Activated gamma-delta T cell treated with Interleukin-2 at 50 U/mL for 16 hours (primary cell): ENCODE measurements at regions not wholly inside any gene's neighbourhood (a gene's known extent, or its start where the extent isn't known, plus 50 kb on each side); places are given as distances from the start of the nearest gene placed in this dataset.
"Not testable (repeated sequence)": the region's sequence is repeated elsewhere in the genome, so short reads cannot be mapped to it uniquely, and the experiment has no call there.

ENCODE experiments used
- DNase-seq: peaks from one replicate; pipeline ENCODE4 v3.0.0-alpha.2; 2020

- DNase-seq, result peak; percentile 74
Measured at GRCh38 chr5:1633605-1634336, 110.0 kb upstream of the LPCAT1 start.

DNA sequence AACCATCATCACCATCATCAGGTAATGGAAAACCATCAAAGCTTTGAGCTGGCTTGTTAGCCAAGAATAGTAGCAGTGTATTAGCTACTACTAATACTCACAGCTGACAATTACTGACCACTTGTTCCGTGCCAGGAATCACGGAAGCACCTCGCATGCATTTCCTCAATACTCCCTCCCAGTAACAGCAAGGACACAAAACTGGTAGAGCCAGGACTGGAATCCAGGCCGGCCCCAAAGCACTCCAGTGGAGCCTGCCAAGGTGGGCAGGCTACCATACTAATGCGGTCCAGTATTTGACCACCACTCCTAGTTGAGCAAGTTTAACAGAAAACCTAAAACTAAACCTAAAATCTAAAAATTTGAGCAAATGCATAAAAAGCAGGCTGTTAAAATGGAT, 107.2 kb upstream of the LPCAT1 start:
- DNase-seq, result not testable (repeated sequence)

DNA sequence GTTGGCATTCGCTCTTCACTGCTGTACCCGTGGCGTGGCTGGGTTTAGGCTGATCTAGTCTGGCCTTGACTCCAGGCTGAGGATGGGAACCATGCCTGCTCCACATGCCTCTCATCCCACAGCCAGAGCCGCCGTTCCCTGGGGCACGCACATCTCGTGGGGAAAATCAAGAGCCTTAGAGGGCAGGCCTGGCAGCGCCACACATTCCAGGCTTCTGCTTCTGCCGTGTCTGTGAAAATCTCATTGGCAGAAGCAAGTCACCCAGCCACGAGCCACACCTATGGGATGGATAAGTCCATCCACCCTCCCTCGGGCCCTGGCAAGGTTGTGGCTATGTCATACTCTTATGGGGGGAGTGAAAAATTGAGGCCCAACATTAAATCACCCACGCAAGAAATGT, 102.6 kb upstream of the LPCAT1 start:
- not testable (repeated sequence) for DNase-seq

GRCh38 chr5:1619531-1619930, 95.8 kb upstream of the LPCAT1 start:
- not testable (repeated sequence) for DNase-seq

DNA sequence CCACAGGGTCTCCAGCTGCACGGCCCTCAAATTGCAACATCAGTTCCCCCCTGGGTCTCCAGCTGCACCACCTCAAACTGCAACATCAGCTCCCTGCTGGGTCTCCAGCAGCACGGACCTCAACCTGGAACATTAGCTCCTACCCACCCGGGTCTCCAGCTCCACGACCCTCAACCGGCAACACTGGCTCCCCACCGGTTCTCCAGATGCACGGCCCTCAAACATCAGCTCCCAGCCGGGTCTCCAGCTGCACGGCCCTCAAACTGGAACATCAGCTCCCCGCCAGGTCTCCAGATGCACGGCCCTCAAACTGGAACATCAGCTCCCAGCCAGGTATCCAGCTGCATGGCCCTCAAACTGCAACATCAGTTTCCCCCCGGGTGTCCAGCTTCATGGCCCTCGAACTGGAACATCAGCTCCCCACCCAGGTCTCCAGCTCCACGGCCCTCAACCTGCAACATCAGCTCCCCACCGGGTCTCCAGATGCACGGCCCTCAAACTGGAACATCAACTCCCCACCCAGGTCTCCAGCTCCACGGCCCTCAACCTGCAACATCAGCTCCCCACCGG, 94.6 kb upstream of the LPCAT1 start:
- DNase-seq, result not testable (repeated sequence)

DNA sequence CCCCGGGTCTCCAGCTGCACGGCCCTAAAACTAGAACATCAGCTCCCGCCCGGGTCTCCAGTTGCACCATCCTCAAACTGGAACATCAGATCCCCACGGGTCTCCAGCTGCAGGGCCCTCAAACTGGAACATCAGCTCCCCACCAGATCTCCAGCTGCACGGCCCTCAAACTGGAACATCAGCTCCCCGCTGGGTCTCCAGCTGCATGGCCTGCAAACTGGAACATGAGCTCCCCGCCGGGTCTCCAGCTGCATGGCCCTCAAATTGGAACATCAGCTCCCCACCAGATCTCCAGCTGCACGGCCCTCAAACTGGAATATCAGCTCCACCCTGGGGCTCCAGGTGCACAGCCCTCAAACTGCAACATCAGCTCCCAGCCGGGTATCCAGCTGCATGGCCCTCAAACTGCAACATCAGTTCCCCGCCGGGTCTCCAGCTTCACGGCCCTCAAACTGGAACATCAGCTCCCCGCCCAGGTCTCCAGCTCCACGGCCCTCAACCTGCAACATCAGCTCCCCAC, 93.5 kb upstream of the LPCAT1 start:
- not testable (repeated sequence) for DNase-seq

DNA sequence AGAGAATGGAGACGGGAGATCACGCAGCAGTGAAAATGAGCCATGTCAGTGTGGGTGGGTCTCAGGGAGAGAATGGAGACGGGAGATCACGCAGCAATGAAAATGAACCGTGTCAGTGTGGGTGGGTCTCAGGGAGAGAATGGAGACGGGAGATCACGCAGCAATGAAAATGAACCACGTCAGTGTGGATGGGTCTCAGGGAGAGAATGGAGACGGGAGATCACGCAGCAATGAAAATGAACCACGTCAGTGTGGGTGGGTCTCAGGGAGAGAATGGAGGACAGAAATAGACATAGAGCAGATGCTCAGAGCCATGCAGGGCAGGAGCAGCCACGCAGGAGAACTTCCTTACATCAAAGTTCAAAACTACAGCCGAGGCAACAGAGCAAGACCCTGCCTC, 89.8 kb upstream of the LPCAT1 start:
- DNase-seq, result not testable (repeated sequence)

DNA sequence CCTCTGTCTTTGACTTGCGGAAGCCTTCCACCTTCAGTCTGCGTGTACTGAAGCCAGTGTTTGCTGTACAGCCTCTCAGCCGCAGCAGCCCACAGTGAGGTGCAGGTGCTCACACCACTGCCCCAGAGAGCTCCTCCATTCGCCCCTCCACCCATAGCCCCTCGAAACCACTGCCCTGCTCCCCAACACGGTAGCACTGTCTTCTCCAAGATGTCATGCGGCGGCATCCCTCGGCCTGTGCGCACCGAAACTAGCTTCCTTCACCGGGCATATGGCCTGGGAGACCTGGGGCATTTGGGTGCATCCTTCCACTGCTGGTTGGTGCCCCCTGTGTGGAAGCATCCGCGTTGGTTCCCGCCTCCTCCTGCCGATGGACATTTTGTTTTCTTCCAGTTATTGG, 86.8 kb upstream of the LPCAT1 start:
- not testable (repeated sequence) for DNase-seq

GRCh38 chr5:1609111-1609510, 85.4 kb upstream of the LPCAT1 start:
- not testable (repeated sequence) for DNase-seq

DNA sequence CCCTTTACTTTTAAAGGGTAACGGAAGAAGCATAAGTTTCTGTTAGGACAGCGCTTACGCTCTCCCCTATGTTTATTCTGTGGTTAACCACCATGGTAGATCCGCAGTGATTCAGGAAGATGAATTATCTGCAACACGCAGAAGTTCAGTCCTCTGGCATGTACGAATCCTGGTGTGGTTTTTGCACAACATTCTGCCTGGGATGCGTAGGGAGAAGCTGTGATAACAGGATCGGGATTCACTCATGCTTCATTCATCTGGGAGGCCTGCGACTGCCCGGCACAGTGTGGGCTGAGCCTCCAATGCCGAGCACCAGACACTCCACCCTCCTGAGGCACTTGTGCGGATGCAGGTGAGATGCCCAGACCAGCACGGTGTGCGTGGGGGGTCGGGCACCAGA, 84.6 kb upstream of the LPCAT1 start:
- not testable (repeated sequence) for DNase-seq

DNA sequence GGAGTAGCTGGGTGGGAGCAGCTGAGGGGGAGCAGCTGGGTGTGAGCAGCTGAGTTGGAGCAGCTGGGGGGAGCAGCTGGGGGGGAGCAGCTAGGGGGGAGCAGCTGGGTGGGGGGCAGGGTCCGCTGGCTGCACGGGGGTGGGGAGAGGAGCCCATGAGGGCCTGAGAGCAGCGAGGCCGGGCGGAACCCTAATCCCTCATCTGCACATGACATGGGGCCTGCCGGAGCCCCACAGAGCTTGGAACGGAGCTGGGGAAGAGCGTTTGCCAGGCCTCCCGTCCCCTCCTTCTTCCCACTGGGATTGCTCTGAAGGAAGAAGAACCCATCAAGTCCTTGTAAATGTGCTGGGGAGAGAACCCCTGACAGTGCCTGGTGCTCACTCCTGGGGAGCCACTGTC, 83.2 kb upstream of the LPCAT1 start:
- not testable (repeated sequence) for DNase-seq

DNA sequence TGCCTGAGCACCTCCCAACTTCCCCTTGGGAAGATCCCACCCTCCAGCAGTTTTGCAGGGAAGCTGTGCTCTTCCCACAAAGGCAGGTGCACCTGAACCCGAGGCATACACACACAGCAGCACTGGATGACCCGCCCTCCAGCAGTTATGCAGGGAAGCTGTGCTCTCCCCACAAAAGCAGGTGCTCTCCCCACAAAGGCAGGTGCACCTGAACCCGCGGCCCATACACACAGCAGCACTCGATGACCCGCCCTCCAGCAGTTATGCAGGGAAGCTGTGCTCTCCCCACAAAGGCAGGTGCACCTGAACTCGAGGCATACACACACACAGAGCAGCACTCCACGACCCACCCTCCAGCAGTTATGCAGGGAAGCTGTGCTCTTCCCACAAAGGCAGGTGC, 80.2 kb upstream of the LPCAT1 start:
- not testable (repeated sequence) for DNase-seq

- not testable (repeated sequence) for DNase-seq
Measured at GRCh38 chr5:1601565-1601964, 77.8 kb upstream of the LPCAT1 start.

DNA sequence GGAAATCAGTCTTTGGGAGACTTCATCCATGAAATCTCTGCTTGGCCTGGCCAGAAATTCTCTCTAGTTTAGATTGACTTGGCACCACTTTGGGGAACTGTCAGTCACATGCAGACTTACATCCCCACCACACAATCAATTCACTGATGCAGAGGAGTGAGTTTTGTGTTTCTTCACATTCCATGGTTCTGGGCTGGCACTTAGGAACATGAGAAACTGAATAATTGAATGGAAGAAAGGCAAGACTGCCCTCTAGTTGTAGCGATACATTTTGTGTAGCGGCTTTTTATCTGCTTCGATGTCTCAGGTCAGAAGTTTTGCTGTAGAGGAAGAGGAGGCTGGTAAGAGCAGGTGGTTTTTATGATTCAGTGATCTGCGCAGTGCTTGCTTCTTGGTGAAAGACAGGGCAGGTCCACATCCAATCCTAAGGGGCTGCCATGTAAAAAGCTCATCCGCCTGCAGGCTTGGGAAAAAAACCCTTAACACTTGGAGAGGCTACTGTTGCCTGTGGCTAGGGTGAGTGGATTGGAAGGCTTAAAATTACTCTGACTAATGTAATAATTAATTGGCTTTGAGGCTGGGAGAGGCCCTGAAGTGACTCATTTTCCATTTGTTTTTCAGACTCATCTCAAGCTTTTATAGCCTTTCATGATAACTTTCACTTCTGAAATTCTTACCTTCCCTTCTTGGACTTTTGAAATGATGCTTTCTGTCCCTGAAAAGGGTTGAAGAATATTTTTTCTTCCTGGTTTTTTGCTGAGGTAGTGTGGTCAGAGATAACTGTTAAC, 75.4 kb upstream of the LPCAT1 start:
- not testable (repeated sequence) for DNase-seq

- DNase-seq, result not testable (repeated sequence)
Measured at GRCh38 chr5:1597093-1597473, 73.3 kb upstream of the LPCAT1 start.

GRCh38 chr5:1596462-1597092, 72.8 kb upstream of the LPCAT1 start:
- not testable (repeated sequence) for DNase-seq

GRCh38 chr5:1594357-1595106, 70.8 kb upstream of the LPCAT1 start:
- peak; percentile 86 for DNase-seq

- no peak for DNase-seq
Measured at GRCh38 chr5:1593903-1594356, 70.2 kb upstream of the LPCAT1 start.

GRCh38 chr5:1588071-1588694, 64.4 kb upstream of the LPCAT1 start:
- not testable (repeated sequence) for DNase-seq

DNA sequence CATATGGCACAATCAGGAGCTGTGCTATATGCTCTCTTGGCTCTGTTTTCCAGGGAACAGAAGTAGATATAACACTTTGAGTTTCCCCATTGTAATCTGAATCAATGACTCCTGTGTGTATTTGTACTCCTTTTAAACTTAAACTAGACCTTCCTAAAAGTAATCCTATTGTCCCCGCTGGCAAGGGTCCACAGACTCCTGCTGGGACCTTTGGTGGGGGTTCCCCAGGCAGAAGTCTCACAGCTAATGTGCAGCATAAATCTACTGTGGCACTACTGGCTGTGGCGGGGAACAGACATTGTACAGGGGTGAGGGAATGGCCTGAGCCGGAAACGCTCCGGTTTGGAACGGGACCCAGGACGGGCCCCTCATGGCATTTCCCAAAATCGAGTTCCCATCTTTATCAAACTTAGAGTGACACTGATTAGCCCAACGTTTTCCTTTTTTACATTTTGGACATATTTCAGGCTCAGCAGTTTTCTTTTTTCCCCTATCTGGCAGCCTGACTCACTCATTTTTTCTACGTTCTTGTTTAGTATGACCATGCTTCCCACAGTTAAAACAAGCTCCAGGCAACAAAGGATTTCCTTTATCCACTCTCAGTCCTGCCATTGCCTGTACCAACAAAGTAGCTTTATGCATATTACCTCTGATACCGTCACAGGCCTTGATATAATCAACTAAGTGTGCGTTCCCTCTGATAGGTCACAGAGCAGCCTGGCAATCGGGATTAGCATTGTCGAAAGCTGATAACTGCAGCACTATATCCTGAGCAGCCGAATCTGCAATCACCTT, 59.5 kb upstream of the LPCAT1 start:
- DNase-seq, result not testable (repeated sequence)

DNA sequence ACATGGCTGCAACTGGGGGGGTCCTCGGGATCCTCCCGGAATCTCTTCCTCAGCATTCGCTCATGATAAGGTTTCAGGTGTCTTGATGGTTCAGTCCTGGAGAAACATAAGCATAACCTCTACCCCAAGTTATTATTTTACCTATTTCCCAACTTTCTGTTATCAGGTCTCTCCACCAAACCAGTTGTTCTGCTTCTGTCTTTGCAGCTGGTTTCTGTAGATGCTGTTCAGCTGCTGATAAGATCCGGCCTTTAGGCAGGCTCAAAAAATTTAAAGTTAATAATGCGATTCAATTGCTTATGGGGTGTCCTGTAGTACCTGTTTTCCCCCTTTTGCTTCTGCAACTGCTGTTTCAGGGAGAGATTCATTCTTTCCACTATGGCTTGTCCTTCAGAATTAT, 55.6 kb upstream of the LPCAT1 start:
- not testable (repeated sequence) for DNase-seq
